Motor neuron (in vitro differentiated cells): ENCODE measurements at regions not wholly inside any gene's neighbourhood (a gene's known extent, or its start where the extent isn't known, plus 50 kb on each side); places are given as distances from the start of the nearest gene placed in this dataset.

Experiments
- ATAC-seq, 8 experiments: fragments of 200-7000 bp; cut with Tn5 transposase; replicated peaks in 6 of 8; 2 replicates each; pipeline ENCODE4 v1.8.0; 2021; ENCODE audit warnings: mild to moderate bottlenecking in 8 of 8, moderate library complexity in 8 of 8
- H3K27ac ChIP-seq, 2 donors: fragments of 250-450 bp; sonication (Bioruptor Pico); 2 replicates each; pipeline ENCODE4 v1.9.0; 2021; ENCODE audit warnings: antibody characterized with exemption in 2 of 2, mild to moderate bottlenecking in 2 of 2, moderate library complexity in 1 of 2
- H3K4me1 ChIP-seq, 2 donors: fragments of 250-450 bp; sonication (Bioruptor Pico); replicated peaks in 1 of 2; 2 replicates each; pipeline ENCODE4 v1.6.1; 2021; ENCODE audit warnings: antibody characterized with exemption in 2 of 2, mild to moderate bottlenecking in 2 of 2, moderate library complexity in 1 of 2
- H3K4me3 ChIP-seq, 5 donors: fragments of 250-450 bp; sonication (Bioruptor Pico); 2 replicates each; pipeline ENCODE4 v1.9.0; 2021; ENCODE audit warnings: antibody characterized with exemption in 5 of 5, mild to moderate bottlenecking in 5 of 5, moderate library complexity in 4 of 5
- WGBS, 10 experiments: fragments of 450-650 bp; shearing (Covaris generic); methylation state at CpG; one replicate each; pipeline ENCODE4 v1.0.0; 2022; 5-methylcytosine and 5-hydroxymethylcytosine counted together
- in situ Hi-C, 9 experiments: fragments of 400-800 bp; cut with MboI; loops; one replicate each; pipeline ENCODE4 v1.15.0; 2021; ENCODE audit warnings: low sequenced_read_pairs in 9 of 9, low pct_unique_long_range_greater_than_20kb in 2 of 9; ENCODE audit not compliant: unreplicated experiment in 9 of 9

- Histone ChIP-seq H3K4me3 (no peak overlapping the region), H3K4me1 (peaks cover 50 to 56% of the 10 kb centered on the region in 2 donors), H3K27ac (peak overlapping the region; percentile 48 to 56)
- in situ Hi-C loops, result no loop called here
- ATAC-seq, result peak in 2 of 8 experiments; percentile 4 to 16
- 0 to 60% (median 16%) methylated on average over 1 to 4 of the region's 6 CpGs; no CpG with 5 or more reads in 5 of the 10 experiments for WGBS, 10 experiments
Observed at GRCh38 chr10:78909221-78909620, 159.5 kb upstream of the ZMIZ1 start.

GRCh38 chr10:78910021-78910420 is 158.7 kb upstream of the ZMIZ1 start:
- Histone ChIP-seq H3K4me3 (no peak overlapping the region), H3K4me1 (peaks cover 53 to 64% of the 10 kb centered on the region in 2 donors), H3K27ac (no peak overlapping the region)
- ATAC-seq, result no peak
- WGBS, 10 experiments, result 60 to 100% (median 88%) methylated on average over 1 to 3 of the region's 3 CpGs; no CpG with 5 or more reads in 3 of the 10 experiments
- in situ Hi-C loops, result no loop called here

- Histone ChIP-seq H3K27ac (no peak overlapping the region), H3K4me3 (no peak overlapping the region), H3K4me1 (peaks cover 53 to 63% of the 10 kb centered on the region in 2 donors)
- in situ Hi-C loops, result no loop called here
- no peak for ATAC-seq
- 100% methylated on average over 1 of the region's 2 CpGs; no CpG with 5 or more reads in 8 of the 10 experiments for WGBS, 10 experiments
Observed at GRCh38 chr10:78910476-78910875, 158.3 kb upstream of the ZMIZ1 start.

DNA sequence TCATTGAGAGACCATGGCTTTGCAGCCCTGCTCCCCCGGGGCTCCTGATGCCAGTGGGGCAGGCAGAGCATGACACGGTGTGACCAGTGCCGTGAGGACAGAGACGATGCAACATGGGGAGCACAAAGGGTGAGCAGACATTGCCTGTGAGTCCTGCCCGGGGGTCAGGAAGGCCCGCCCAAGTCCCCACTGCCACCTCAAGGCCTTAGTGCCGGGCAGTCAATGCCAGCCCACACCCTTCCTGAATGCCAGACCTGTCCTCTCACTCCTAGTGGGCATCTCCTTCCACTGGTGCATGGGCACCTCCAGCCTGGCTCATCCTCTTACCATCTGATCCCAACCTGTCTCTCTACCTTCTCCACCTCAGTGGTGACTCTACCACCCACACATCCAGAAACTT is 157.9 kb upstream of the ZMIZ1 start:
- in situ Hi-C loops, result no loop called here
- WGBS, 10 experiments, result 67 to 89% (median 88%) methylated on average over 3 of the region's 7 CpGs; no CpG with 5 or more reads in 7 of the 10 experiments
- Histone ChIP-seq H3K4me1 (peaks cover 51 to 63% of the 10 kb centered on the region in 2 donors), H3K27ac (no peak overlapping the region), H3K4me3 (no peak overlapping the region)
- ATAC-seq, result no peak

GRCh38 chr10:78911533-78912340 is 157.0 kb upstream of the ZMIZ1 start:
- in situ Hi-C loops, result no loop called here
- peaks cover 57 to 67% of the 10 kb centered on the region in 2 donors for H3K4me1 ChIP-seq
- 53 to 100% (median 89%) methylated on average over 1 to 5 of the region's 10 CpGs; no CpG with 5 or more reads in 2 of the 10 experiments for WGBS, 10 experiments
- H3K27ac ChIP-seq, result no peak overlapping the region
- H3K4me3 ChIP-seq, result no peak overlapping the region
- ATAC-seq, result no peak

- in situ Hi-C loops, result no loop called here
- Histone ChIP-seq H3K4me3 (no peak overlapping the region), H3K27ac (peak overlapping the region in 1 of 2 donors; percentile 56), H3K4me1 (peaks cover 56 to 61% of the 10 kb centered on the region in 2 donors)
- 68 to 100% (median 90%) methylated on average over 1 to 7 of the region's 11 CpGs; no CpG with 5 or more reads in 1 of the 10 experiments for WGBS, 10 experiments
- no peak for ATAC-seq
Observed at GRCh38 chr10:78912361-78913218, 156.2 kb upstream of the ZMIZ1 start.

GRCh38 chr10:78913219-78914059 is 155.3 kb upstream of the ZMIZ1 start:
- whole genome bisulfite sequencing, 10 experiments, result 0 to 80% (median 0%) methylated on average over 1 to 2 of the region's 28 CpGs; no CpG with 5 or more reads in 6 of the 10 experiments
- peaks cover 54 to 56% of the 10 kb centered on the region in 2 donors for H3K4me1 ChIP-seq
- peak overlapping the region; percentile 14 to 56 for H3K27ac ChIP-seq
- H3K4me3 ChIP-seq, result no peak overlapping the region
- peak; percentile 22 to 96 (median 90) for ATAC-seq
- in situ Hi-C loops, result no loop called here

- no peak overlapping the region for H3K4me3 ChIP-seq
- in situ Hi-C loops, result no loop called here
- 28 to 92% (median 66%) methylated on average over 2 to 4 of the region's 10 CpGs; no CpG with 5 or more reads in 6 of the 10 experiments for WGBS, 10 experiments
- no peak for ATAC-seq
- H3K27ac ChIP-seq, result peak overlapping the region in 1 of 2 donors; percentile 16
- peaks cover 54 to 56% of the 10 kb centered on the region in 2 donors for H3K4me1 ChIP-seq
Observed at GRCh38 chr10:78914060-78914378, 154.7 kb upstream of the ZMIZ1 start.

- Histone ChIP-seq H3K27ac (no peak overlapping the region), H3K4me3 (no peak overlapping the region), H3K4me1 (peaks cover 53 to 56% of the 10 kb centered on the region in 2 donors)
- in situ Hi-C loops, result no loop called here
- WGBS, 10 experiments, result 0 to 96% (median 87%) methylated on average over 1 to 5 of the region's 9 CpGs
- ATAC-seq, result no peak
Observed at GRCh38 chr10:78914502-78915189, 154.1 kb upstream of the ZMIZ1 start.

GRCh38 chr10:78915190-78915518 is 153.6 kb upstream of the ZMIZ1 start:
- ATAC-seq, result peak in 2 of 8 experiments; percentile 77 to 81
- peaks cover 50 to 60% of the 10 kb centered on the region in 2 donors for H3K4me1 ChIP-seq
- H3K27ac ChIP-seq, result no peak overlapping the region
- in situ Hi-C loops, result no loop called here
- H3K4me3 ChIP-seq, result no peak overlapping the region
- 0 to 100% (median 84%) methylated on average over 1 to 4 of the region's 4 CpGs; no CpG with 5 or more reads in 1 of the 10 experiments for WGBS, 10 experiments

DNA sequence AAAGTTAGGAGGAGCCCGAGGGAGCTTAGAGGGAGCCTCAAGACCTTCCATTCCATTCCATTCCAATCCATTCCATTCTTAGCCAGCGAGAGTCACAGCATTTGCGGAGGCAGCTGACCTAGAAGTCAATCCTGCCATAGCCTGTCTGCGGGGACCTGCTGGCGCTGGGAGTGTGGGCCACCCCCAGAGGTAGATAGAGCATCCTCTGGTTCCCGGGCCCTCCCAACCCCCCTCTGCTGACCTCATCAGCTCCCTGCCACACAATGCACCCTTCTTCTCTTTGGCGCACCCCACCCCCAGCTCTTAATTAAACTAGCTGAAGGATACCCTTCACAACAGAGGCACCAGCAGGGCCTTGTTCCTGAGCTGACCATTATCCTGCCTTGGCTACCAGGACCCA is 152.5 kb upstream of the ZMIZ1 start:
- WGBS, 10 experiments, result 40 to 100% (median 80%) methylated on average over 1 to 4 of the region's 7 CpGs; no CpG with 5 or more reads in 5 of the 10 experiments
- Histone ChIP-seq H3K4me3 (no peak overlapping the region), H3K27ac (peak overlapping the region in 1 of 2 donors; percentile 43), H3K4me1 (peaks cover 53 to 67% of the 10 kb centered on the region in 2 donors)
- ATAC-seq, result peak in 5 of 8 experiments; percentile 15 to 57 (median 47)
- in situ Hi-C loops, result no loop called here
